Subcutaneous abdominal adipose tissue (tissue), 5 donors: ENCODE measurements at regions not wholly inside any gene's neighbourhood (a gene's known extent, or its start where the extent isn't known, plus 50 kb on each side); places are given as distances from the start of the nearest gene placed in this dataset.
A peak's percentile ranks its signal among the peaks of the same experiment; 100 is the strongest.
"Not testable (repeated sequence)": the region's sequence is repeated elsewhere in the genome, so short reads cannot be mapped to it uniquely, and the experiment has no call there.

Experiments used
- H3K27ac ChIP-seq: one replicate; pipeline ENCODE4 v1.7.0; 2013; ENCODE audit warnings: low read depth, mild to moderate bottlenecking, inconsistent platforms, low read length, moderate library complexity
- H3K27me3 ChIP-seq, 5 donors: one replicate each; pipeline ENCODE4 v1.7.0; 2013; ENCODE audit warnings: low read length in 5 of 5, inconsistent platforms in 1 of 5; ENCODE audit not compliant: control insufficient read depth in 5 of 5, insufficient read depth in 4 of 5
- H3K36me3 ChIP-seq, 5 donors: one replicate each; pipeline ENCODE4 v1.7.0; 2013; ENCODE audit warnings: low read length in 5 of 5; ENCODE audit not compliant: control insufficient read depth in 5 of 5, insufficient read depth in 5 of 5
- H3K4me1 ChIP-seq, 5 donors: one replicate each; pipeline ENCODE4 v1.7.0; 2013; ENCODE audit warnings: low read length in 5 of 5, mild to moderate bottlenecking in 3 of 5, moderate library complexity in 1 of 5; ENCODE audit not compliant: control insufficient read depth in 5 of 5, insufficient read depth in 5 of 5
- H3K4me3 ChIP-seq, 5 donors: one replicate each; pipeline ENCODE4 v1.7.0; 2013; ENCODE audit warnings: low read length in 5 of 5, low read depth in 1 of 5
- H3K9ac ChIP-seq, 5 donors: one replicate each; pipeline ENCODE4 v1.7.0; 2013; ENCODE audit warnings: low read length in 5 of 5, mild to moderate bottlenecking in 4 of 5, moderate library complexity in 3 of 5
- H3K9me3 ChIP-seq, 5 donors: one replicate each; pipeline ENCODE4 v1.7.0; 2013; ENCODE audit warnings: low read length in 5 of 5; ENCODE audit not compliant: control insufficient read depth in 5 of 5
- donor health status: healthy.
- donor health status: healthy.
- donor health status: healthy.
- donor health status: healthy.
- donor health status: healthy.

GRCh38 chr3:144566320-144566719 lies 594.7 kb downstream of the DIPK2A start:
- Histone ChIP-seq H3K4me3 (no peak overlapping the region), H3K9me3 (no peaks in the 10 kb centered on the region), H3K9ac (no peak overlapping the region), H3K27ac (no peak overlapping the region), H3K4me1 (no peaks in the 10 kb centered on the region), H3K36me3 (no peaks in the 10 kb centered on the region), H3K27me3 (no peaks in the 10 kb centered on the region)

DNA sequence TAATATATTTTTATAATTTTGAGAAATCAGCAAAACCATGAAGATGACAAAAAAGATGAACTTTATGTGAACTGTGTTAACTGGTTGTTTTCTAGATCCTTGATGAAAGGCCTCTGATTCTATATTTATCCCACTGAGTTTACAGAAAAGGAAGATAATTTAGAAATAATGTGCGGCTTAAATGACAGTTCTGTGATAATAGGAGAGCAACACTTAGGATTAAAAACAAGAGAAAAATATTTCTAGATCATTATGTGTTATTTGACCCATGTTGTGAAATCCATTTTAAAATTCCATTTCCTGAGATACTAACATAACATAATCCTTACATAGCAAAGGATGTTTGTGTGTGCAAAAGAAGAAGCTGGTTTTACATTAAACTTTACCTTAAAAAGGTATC lies 598.0 kb downstream of the DIPK2A start:
- H3K9me3 ChIP-seq, result no peaks in the 10 kb centered on the region
- no peak overlapping the region for H3K27ac ChIP-seq

GRCh38 chr3:144583871-144584270 lies 612.2 kb downstream of the DIPK2A start:
- Histone ChIP-seq H3K9me3 (no peaks in the 10 kb centered on the region), H3K27ac (no peak overlapping the region)

More for the DNA sequence above, 598.0 kb downstream of the DIPK2A start:
- Histone ChIP-seq H3K9ac (no peak overlapping the region), H3K4me1 (no peaks in the 10 kb centered on the region), H3K4me3 (no peak overlapping the region), H3K36me3 (no peaks in the 10 kb centered on the region), H3K27me3 (no peaks in the 10 kb centered on the region)

DNA sequence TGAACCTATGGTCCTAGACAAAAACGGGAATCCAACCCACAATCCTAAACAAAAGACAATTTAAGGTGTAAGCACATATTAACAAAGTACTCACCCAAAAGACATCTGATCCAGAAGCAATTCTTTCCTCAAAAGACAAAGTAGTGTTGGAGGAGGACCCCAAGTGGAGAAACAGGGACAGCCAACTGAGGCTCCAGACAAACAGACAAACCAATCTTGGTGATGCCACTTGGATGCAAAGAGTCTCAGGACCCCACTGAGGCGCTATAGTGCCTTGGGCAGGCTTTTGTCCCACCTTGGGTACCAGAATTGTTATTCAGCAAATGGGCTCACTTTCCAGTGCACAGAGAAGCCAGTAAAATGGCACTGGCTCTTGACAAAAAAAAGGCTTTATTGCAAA lies 613.8 kb downstream of the DIPK2A start:
- no peaks in the 10 kb centered on the region for H3K36me3 ChIP-seq
- peaks cover 0 to 6% (median 0%) of the 10 kb centered on the region in 5 donors for H3K4me1 ChIP-seq
- H3K9ac ChIP-seq, result no peak overlapping the region
- H3K9me3 ChIP-seq, result no peaks in the 10 kb centered on the region
- H3K27me3 ChIP-seq, result no peaks in the 10 kb centered on the region
- no peak overlapping the region for H3K4me3 ChIP-seq
- H3K27ac ChIP-seq, result no peak overlapping the region

More at GRCh38 chr3:144583871-144584270, 612.2 kb downstream of the DIPK2A start:
- H3K27me3 ChIP-seq, result no peaks in the 10 kb centered on the region
- H3K4me3 ChIP-seq, result no peak overlapping the region
- no peaks in the 10 kb centered on the region for H3K36me3 ChIP-seq
- H3K4me1 ChIP-seq, result peaks cover 0 to 6% (median 0%) of the 10 kb centered on the region in 5 donors
- no peak overlapping the region for H3K9ac ChIP-seq

- H3K36me3 ChIP-seq, result no peaks in the 10 kb centered on the region
- H3K27ac ChIP-seq, result no peak overlapping the region
- H3K4me3 ChIP-seq, result no peak overlapping the region
- no peaks in the 10 kb centered on the region for H3K27me3 ChIP-seq
- H3K9me3 ChIP-seq, result no peaks in the 10 kb centered on the region
- H3K9ac ChIP-seq, result no peak overlapping the region
- peaks cover 0 to 6% (median 0%) of the 10 kb centered on the region in 5 donors for H3K4me1 ChIP-seq
Measured at GRCh38 chr3:144585953-144586352, 614.3 kb downstream of the DIPK2A start.

GRCh38 chr3:144586382-144586781 lies 614.8 kb downstream of the DIPK2A start:
- no peak overlapping the region for H3K27ac ChIP-seq
- H3K9ac ChIP-seq, result no peak overlapping the region
- H3K9me3 ChIP-seq, result no peaks in the 10 kb centered on the region
- H3K27me3 ChIP-seq, result no peaks in the 10 kb centered on the region
- H3K36me3 ChIP-seq, result no peaks in the 10 kb centered on the region
- H3K4me3 ChIP-seq, result peak overlapping the region in 1 of 5 donors; percentile 22
- H3K4me1 ChIP-seq, result peaks cover 0 to 6% (median 0%) of the 10 kb centered on the region in 5 donors

GRCh38 chr3:144590854-144591253 lies 619.2 kb downstream of the DIPK2A start:
- Histone ChIP-seq H3K27me3 (no peaks in the 10 kb centered on the region), H3K27ac (no peak overlapping the region), H3K9ac (no peak overlapping the region), H3K4me1 (peaks cover 0 to 5% (median 0%) of the 10 kb centered on the region in 5 donors), H3K4me3 (no peak overlapping the region), H3K36me3 (no peaks in the 10 kb centered on the region), H3K9me3 (no peaks in the 10 kb centered on the region)

DNA sequence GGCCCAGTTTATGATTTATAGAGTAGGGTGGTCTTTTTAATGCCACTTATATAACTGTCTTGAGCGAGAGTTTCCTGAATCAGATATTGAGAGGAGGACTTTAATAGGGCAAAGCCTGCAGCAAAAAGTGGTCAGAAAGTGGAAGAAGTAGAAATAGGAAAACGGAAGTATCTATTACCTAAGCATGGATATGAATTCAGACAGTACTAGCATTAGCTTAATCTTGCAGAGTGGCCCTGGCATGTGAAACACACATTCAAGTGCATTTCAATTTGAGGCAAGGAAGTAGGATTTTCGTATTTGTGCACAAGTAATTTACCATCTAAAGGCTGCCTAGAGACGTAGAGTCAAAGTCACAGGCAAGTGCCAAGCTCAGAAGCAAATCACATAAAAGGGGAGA lies 622.3 kb downstream of the DIPK2A start:
- Histone ChIP-seq H3K4me1 (peaks cover 0 to 3% (median 0%) of the 10 kb centered on the region in 5 donors), H3K27me3 (no peaks in the 10 kb centered on the region), H3K36me3 (no peaks in the 10 kb centered on the region), H3K9ac (no peak overlapping the region), H3K27ac (no peak overlapping the region), H3K4me3 (no peak overlapping the region), H3K9me3 (peaks cover 0 to 3% (median 0%) of the 10 kb centered on the region in 5 donors)

GRCh38 chr3:144620236-144620635 lies 648.6 kb downstream of the DIPK2A start:
- not testable (repeated sequence) for H3K4me1 ChIP-seq, H3K9me3 ChIP-seq, H3K36me3 ChIP-seq, H3K4me3 ChIP-seq, H3K27me3 ChIP-seq, H3K27ac ChIP-seq, H3K9ac ChIP-seq

DNA sequence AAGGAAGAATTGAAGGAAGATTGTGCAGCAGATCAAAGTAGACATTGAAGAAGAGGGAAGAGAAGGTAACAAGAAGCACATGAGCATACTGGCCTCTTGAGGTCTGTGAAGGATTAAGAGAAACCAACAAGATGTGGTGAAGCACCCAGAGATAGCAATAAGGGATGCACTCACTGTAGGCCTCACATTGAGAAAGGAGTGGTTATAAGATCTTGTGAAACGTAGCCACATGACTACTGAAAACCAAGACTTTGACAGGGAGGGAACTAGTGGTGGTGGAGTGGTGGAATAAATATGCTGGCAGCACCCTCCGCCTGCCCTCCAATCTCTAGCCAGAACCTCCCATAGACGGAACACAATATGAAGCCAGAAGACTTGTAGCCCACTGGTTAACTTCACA lies 651.2 kb downstream of the DIPK2A start:
- Histone ChIP-seq H3K27me3 (no peaks in the 10 kb centered on the region), H3K36me3 (no peaks in the 10 kb centered on the region), H3K9ac (no peak overlapping the region), H3K4me1 (no peaks in the 10 kb centered on the region), H3K4me3 (no peak overlapping the region), H3K9me3 (peaks cover 0 to under 1% (median 0%) of the 10 kb centered on the region in 5 donors), H3K27ac (no peak overlapping the region)

DNA sequence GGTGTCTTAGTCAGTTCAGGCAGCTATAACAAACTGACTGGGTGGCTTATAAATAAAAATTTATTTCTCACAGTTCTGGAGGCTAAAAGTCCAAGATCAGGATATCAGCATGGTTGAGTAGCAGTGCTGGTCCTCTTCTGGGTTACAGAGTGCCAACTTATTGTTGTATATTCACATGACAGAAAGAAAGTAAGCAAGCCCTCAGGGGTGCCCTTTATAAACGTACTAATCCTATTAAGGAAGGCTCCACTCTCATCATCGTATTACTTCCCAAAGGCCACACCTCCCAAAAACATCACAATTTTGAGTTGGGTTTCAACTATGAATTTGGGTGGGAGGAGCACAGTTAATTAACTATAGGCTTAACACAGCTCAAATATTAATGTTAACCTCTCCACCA lies 653.0 kb downstream of the DIPK2A start:
- no peak overlapping the region for H3K27ac ChIP-seq
- no peaks in the 10 kb centered on the region for H3K27me3 ChIP-seq
- no peak overlapping the region for H3K4me3 ChIP-seq
- H3K4me1 ChIP-seq, result no peaks in the 10 kb centered on the region
- no peak overlapping the region for H3K9ac ChIP-seq
- no peaks in the 10 kb centered on the region for H3K36me3 ChIP-seq
- no peaks in the 10 kb centered on the region for H3K9me3 ChIP-seq
